HG03575 (cell line): ENCODE measurements at regions not wholly inside any gene's neighbourhood (a gene's known extent, or its start where the extent isn't known, plus 50 kb on each side); places are given as distances from the start of the nearest gene placed in this dataset.

Experiments used
- ATAC-seq: cut with Tn5 transposase; IDR thresholded peaks from one replicate; pipeline ENCODE4 v1.9.1; 2021; ENCODE audit not compliant: unreplicated experiment, insufficient number of reproducible peaks, low FRiP score; ENCODE audit errors: extremely low read depth

GRCh38 chr6:74964871-74965441 lies 240.9 kb downstream of the COL12A1 start:
- ATAC-seq, result no peak

- ATAC-seq, result no peak
Measured at GRCh38 chr6:74956559-74957428, 249.1 kb downstream of the COL12A1 start.

- ATAC-seq, result no peak
Measured at GRCh38 chr6:74953708-74954107, 252.1 kb downstream of the COL12A1 start.

- no peak for ATAC-seq
Measured at GRCh38 chr6:74946961-74947360, 258.9 kb downstream of the COL12A1 start.

GRCh38 chr6:74942130-74942529 lies 263.7 kb downstream of the COL12A1 start:
- ATAC-seq, result no peak

GRCh38 chr6:74941424-74941823 lies 264.4 kb downstream of the COL12A1 start:
- no peak for ATAC-seq

GRCh38 chr6:74939721-74940620 lies 265.9 kb downstream of the COL12A1 start:
- no peak for ATAC-seq

GRCh38 chr6:74939151-74939708 lies 266.6 kb downstream of the COL12A1 start:
- ATAC-seq, result no peak

GRCh38 chr6:74937936-74938335 lies 267.9 kb downstream of the COL12A1 start:
- no peak for ATAC-seq

GRCh38 chr6:74936886-74937285 lies 269.0 kb downstream of the COL12A1 start:
- no peak for ATAC-seq

- no peak for ATAC-seq
Measured at GRCh38 chr6:74932232-74932888, 273.5 kb downstream of the COL12A1 start.

- ATAC-seq, result no peak
Measured at GRCh38 chr6:74931558-74931957, 274.3 kb downstream of the COL12A1 start.

- no peak for ATAC-seq
Measured at GRCh38 chr6:74928203-74928602, 277.6 kb downstream of the COL12A1 start.

GRCh38 chr6:74927299-74927698 lies 278.6 kb downstream of the COL12A1 start:
- no peak for ATAC-seq

- ATAC-seq, result no peak
Measured at GRCh38 chr6:74925683-74926082, 280.2 kb downstream of the COL12A1 start.

- no peak for ATAC-seq
Measured at GRCh38 chr6:74914888-74915287, 291.0 kb downstream of the COL12A1 start.

GRCh38 chr6:74912234-74912633 lies 293.6 kb downstream of the COL12A1 start:
- no peak for ATAC-seq

- no peak for ATAC-seq
Measured at GRCh38 chr6:74902846-74903245, 303.0 kb downstream of the COL12A1 start.

GRCh38 chr6:74902089-74902488 lies 303.8 kb downstream of the COL12A1 start:
- ATAC-seq, result no peak
